ES-I3 (cell line): ENCODE measurements at regions not wholly inside any gene's neighbourhood (a gene's known extent, or its start where the extent isn't known, plus 50 kb on each side); places are given as distances from the start of the nearest gene placed in this dataset.
"Not testable (repeated sequence)": the region's sequence is repeated elsewhere in the genome, so short reads cannot be mapped to it uniquely, and the experiment has no call there.

ENCODE experiments used
- H3K36me3 ChIP-seq: 2 replicates; pipeline ENCODE4 v1.6.1; 2013; ENCODE audit warnings: mild to moderate bottlenecking, low read length, control low read depth, moderate library complexity; ENCODE audit not compliant: insufficient read depth
- H3K4me1 ChIP-seq: 2 replicates; pipeline ENCODE4 v1.6.1; 2013; ENCODE audit warnings: mild to moderate bottlenecking, control low read depth, low read length; ENCODE audit not compliant: insufficient read depth
- H3K9ac ChIP-seq: 2 replicates; pipeline ENCODE4 v1.6.1; 2013; ENCODE audit warnings: low read depth, mild to moderate bottlenecking, low read length, moderate library complexity
- H3K9me3 ChIP-seq: 2 replicates; pipeline ENCODE4 v1.6.1; 2013; ENCODE audit warnings: mild to moderate bottlenecking, low read length, moderate library complexity; ENCODE audit not compliant: control insufficient read depth, insufficient read depth

DNA sequence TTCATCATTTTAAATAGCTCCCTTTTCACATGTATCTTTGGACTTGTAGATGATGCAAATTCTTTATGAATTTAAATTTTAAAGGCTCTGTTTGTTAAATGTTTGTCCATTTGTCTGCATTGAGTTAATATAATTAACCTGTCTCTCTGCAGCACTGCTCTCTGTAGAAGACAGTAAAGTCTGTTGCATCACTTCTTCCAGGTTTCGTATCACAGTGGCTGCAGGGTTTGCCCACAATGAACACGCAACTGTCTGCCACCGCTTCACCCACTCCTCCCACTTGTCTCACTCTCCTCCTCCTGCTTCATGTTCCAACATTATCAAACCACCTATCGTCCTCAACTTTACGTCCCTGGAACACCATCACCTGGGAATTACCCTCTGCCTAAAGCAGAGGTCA is 231.3 kb upstream of the SLC30A5 start:
- Histone ChIP-seq H3K4me1 (no peaks in the 10 kb centered on the region), H3K36me3 (no peaks in the 10 kb centered on the region), H3K9ac (no peak overlapping the region), H3K9me3 (peaks cover 2% of the 10 kb centered on the region; the same call in 1 of the 2 replicates)

DNA sequence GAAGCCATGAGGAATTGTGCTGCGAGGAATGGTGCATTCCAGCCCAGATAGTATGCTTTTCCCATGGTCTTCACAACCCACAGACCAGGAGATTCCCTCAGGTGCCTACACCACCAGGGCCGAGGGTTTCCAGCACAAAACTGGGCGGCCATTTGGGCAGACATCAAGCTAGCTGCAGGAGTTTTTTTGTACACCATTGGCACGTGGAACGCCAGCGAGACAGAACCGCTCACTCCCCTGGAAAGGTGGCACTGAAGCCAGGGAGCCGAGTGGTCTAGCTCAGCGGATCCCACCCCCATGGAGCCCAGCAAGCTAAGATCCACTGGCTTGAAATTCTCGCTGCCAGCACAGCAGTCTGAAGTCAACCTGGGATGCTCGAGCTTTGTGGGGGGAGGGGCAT is 228.6 kb upstream of the SLC30A5 start:
- H3K36me3 ChIP-seq, H3K9ac ChIP-seq, H3K4me1 ChIP-seq, H3K9me3 ChIP-seq: not testable (repeated sequence)

DNA sequence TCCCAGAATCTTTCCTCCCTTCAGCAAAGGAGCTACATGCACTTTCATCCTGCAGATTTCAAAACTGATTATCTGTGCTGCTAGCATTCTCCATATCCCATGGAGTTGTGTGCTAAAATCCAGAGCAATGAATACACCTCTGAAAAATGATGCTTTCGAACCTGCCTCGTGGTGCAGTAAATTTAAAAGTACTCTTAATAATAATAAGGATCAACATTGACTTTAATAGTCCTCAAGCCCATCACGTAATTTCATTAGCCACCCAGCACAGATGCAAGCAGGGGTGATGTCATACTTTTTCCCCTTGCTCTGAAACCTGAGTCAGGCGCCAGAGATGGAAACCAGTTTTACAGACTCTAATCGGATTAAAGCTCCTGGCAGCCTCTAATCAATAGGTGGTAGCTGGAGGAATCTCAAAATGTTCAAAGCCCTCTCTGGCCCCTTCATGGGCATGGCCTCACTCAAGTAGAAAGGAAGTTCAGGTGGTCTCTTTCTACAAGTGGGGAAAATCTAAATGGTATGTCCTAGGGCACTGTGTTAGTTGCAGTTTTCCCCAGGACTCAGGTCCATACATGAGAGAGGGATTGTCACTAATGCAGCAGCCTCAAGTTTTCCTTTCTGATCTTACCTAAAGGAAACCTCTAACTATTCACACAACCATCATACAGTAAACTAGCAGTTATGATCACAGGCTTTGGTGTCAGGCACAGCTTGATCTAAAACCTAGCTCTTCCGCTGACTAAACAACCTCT is 221.6 kb upstream of the SLC30A5 start:
- Histone ChIP-seq H3K9ac (no peak overlapping the region), H3K36me3 (no peaks in the 10 kb centered on the region), H3K9me3 (no peaks in the 10 kb centered on the region), H3K4me1 (peaks cover 12% of the 10 kb centered on the region)

DNA sequence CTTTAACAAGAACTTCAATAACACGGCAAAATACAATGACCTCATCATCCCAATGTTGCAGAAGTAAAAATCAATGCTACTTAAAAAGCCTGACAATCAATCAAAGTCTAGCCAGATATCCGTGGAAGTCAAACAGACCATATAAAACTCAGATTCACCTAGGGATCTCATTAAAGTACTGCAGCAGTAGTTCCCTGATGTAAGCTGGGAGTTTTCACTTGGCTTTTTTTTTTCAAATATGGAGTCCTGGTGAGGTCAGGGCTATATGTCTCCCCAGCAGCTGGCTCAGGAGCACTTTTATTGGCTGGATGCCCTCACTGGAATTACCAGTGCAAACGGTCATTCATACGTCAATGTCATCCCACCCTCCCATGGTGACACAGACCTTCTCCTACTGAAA is 220.6 kb upstream of the SLC30A5 start:
- H3K4me1 ChIP-seq = peaks cover 12% of the 10 kb centered on the region
- H3K9me3 ChIP-seq = no peaks in the 10 kb centered on the region
- H3K9ac ChIP-seq = no peak overlapping the region
- no peaks in the 10 kb centered on the region for H3K36me3 ChIP-seq

DNA sequence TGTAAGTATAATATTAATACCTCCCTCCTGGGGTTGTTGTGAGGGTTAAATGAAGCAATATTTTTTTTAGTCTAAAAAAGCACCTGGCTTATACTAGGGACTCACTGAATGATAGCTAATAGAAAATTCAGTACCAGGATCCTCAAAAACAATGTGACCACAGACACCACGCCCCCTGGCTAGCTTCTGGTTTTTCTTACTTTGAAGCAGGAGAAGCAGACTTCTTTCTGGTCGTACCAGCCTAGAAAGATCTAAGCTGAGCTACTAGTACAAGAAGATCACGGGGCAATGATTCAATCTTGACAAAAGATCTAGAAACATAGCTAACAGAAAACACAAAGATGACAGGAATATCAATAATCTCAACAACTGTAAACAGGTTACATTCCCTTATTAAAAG is 218.5 kb upstream of the SLC30A5 start:
- peaks cover 12% of the 10 kb centered on the region for H3K4me1 ChIP-seq
- H3K9me3 ChIP-seq = no peaks in the 10 kb centered on the region
- H3K9ac ChIP-seq = no peak overlapping the region
- no peaks in the 10 kb centered on the region for H3K36me3 ChIP-seq

DNA sequence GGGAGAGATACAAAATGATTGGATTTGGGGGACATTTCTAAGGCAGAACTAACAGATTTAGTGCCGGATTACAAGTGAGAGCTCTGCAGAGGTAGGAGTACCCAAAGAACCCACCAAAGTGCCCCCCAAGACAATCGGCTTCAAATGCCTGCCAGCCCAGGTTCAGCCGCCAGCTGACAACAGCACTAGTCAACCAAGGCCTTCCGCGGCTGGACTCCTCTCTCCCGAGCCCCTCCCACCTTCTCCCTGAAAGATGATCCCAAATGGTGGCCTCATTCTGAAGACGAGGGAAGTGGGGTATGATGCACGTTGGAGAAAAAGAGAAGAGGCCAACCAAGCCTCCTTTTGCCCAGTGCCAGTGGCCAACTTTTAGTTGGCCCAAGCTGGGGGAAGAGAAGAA is 210.4 kb upstream of the SLC30A5 start:
- no peaks in the 10 kb centered on the region for H3K36me3 ChIP-seq
- no peak overlapping the region for H3K9ac ChIP-seq
- peaks cover 3% of the 10 kb centered on the region; the same call in 1 of the 2 replicates for H3K9me3 ChIP-seq
- no peaks in the 10 kb centered on the region for H3K4me1 ChIP-seq

DNA sequence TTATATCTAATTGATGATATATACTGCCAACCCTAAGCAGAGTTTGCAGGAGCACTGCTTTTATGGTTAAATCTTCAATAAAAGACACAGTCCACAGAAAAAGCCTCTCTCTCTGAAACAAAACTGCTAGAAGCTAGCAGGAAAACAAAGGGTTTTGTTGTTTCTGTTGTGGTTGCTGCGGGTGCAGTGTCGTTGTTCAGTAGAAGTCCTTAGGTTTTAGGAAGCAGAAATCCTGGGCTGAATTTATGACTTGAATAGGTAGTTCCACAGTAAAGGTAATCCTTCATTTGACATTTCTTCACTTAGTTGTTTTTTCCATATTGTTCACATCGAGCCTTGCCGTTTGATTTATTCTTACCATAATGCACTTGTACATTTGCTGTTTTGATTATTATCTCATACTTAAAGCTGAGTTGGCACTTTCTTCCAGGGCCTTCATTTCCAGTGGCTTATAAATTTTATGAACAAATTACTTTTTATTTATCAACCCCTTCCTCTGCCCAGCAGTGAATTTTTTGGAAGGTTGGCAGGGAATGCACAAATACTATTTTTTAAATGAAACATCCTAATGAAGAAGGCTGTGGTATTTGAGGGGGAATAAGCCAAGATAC is 209.6 kb upstream of the SLC30A5 start:
- peaks cover 3% of the 10 kb centered on the region; the same call in 1 of the 2 replicates for H3K9me3 ChIP-seq
- H3K4me1 ChIP-seq = no peaks in the 10 kb centered on the region
- H3K36me3 ChIP-seq = no peaks in the 10 kb centered on the region
- H3K9ac ChIP-seq = no peak overlapping the region

DNA sequence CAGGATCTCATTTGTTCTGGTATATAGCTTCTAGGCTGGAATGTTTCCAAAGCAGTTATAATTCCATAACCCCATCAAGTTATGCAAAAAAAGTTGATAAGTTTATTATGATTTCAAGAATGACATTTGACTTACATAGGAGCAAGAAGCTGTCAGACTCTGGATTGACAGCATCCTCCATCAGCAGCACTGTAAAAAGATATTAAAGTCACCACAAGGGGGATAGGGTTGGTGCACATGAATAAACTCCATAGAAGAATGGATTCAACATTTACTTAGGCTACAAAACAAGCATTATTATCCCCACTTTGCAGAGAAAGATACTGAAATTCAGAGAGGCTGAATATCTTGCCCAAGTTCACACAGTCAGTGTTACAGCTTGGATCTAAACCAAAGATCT is 208.9 kb upstream of the SLC30A5 start:
- Histone ChIP-seq H3K4me1 (no peaks in the 10 kb centered on the region), H3K36me3 (no peaks in the 10 kb centered on the region), H3K9me3 (peaks cover 3% of the 10 kb centered on the region; the same call in 1 of the 2 replicates), H3K9ac (no peak overlapping the region)

DNA sequence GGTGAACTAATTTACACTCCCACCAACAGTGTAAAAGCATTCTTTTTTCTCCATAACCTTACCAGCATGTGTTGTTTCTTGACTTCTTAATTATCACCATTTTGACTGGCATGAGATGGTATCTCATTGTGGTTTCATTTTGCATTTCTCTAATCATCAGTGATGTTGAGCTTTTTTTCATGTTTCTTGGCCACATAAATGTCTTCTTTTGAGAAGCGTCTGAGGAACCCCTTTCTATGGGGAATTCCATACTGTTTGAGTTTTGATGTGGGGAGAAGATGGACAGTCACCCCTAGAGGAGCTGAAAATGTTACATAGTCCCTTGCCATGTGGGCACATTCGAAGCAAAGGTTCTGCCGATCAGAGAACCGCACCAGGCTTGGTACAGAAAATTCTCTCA is 207.0 kb upstream of the SLC30A5 start:
- Histone ChIP-seq H3K9me3 (peaks cover 3% of the 10 kb centered on the region; the same call in 1 of the 2 replicates), H3K9ac (no peak overlapping the region), H3K36me3 (no peaks in the 10 kb centered on the region), H3K4me1 (no peaks in the 10 kb centered on the region)

DNA sequence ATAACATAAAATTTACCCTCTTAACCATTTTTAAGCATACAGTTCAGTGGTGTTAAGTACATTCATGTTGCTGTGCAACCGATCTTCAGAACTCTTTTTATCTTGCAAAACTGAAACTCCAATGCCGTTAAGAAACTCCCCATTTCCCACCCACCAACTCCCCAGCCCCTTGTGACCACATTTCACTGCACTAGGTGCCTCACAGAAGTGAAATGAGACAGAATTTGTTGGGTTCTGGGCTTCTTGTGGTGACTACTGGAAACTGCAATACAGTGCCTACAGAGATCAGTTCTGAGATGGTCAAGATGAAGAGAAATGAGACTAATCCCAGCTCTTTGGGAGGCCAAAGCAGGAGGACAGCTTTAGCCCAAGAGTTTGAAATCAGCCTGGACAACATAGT is 202.1 kb upstream of the SLC30A5 start:
- no peak overlapping the region for H3K9ac ChIP-seq
- H3K9me3 ChIP-seq = no peaks in the 10 kb centered on the region
- no peaks in the 10 kb centered on the region; the same call in 1 of the 2 replicates for H3K36me3 ChIP-seq
- H3K4me1 ChIP-seq = no peaks in the 10 kb centered on the region

DNA sequence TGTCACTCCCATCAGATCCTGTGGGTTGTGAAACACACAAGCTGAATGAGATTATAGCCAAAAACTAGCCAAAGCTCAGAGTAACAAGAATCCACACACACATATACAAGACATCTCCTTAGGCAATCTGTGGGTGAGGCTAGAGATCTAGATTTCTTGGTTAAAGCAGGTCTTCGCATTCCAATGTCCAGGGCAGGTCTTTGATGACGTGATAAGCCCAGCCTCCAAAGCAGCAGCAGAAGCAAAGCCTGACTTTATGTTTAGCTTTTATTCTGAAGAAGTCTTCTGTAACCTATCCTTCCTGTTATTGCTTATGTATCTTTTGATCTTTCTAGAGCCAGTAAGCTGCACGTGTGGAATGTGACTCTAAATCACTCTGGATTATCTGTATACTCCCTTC is 199.1 kb upstream of the SLC30A5 start:
- Histone ChIP-seq H3K36me3 (no peaks in the 10 kb centered on the region; the same call in 1 of the 2 replicates), H3K9ac (no peak overlapping the region), H3K4me1 (peaks cover 10% of the 10 kb centered on the region), H3K9me3 (no peaks in the 10 kb centered on the region)

DNA sequence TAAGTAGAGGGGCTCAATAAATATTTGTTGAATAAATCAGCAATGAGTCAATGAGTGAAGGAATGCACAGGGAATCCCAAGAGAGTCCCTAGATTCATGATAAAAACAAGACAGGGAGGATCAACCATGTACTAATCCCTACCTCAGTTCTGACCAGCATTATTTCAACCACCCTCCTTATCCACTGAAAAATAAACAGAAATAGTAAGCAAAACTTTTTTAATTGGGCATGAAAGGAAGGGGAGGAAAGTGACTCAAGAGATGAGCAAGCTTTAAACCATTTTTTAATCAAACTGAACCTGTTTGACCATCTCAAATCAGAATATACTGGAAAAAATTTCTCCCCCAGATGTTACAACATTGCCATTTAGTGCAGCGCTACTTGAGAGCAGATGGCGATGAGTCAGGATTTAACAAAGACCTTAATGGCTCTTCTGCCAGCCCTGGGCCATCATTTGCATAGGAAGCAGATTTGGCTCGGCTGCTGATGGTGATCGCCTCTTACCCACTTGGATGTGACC is 194.8 kb upstream of the SLC30A5 start:
- peaks cover 14% of the 10 kb centered on the region for H3K4me1 ChIP-seq

DNA sequence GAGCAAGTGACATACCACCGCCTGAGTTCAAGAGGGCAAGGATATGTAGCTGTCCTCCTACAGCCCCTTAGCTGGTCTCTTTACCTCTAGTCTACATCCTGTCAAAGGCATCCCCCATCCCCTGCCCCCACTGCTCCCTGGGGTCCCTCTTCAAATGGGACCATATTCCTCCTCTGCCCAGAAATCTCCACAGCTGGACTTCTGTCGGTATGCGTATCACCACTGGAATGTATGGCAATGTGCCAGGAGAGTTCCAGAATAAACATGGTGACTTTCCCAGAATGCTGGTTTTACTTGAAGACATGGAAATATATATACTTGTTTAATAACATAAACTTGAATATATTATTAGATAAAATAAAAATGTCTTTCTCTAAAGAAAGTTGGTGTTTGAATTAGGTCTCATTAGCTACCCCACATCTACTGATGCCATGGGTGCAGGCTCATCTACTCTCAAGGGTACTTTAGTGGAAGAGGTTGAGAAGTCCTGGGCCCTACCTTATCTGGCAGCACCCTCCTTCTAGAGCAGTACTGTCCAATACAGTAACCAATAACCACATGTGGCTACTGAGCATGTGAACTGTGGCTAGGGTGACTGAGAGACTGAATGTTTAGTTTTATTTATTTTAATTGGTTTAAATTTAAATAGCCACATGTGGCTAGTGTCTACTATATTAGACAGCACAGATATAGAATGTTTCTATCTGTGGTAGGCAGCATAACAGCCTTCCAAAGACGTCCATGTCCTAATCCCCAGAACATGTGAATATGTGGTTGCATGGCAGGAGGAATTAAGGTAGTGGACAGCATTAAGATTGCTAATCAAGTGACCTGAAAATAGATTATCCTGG is 181.7 kb upstream of the SLC30A5 start:
- H3K36me3 ChIP-seq = no peaks in the 10 kb centered on the region
- peaks cover 5% of the 10 kb centered on the region; the same call in 1 of the 2 replicates for H3K9me3 ChIP-seq
- no peak overlapping the region for H3K9ac ChIP-seq
- H3K4me1 ChIP-seq = no peaks in the 10 kb centered on the region

More for the DNA sequence above, 194.8 kb upstream of the SLC30A5 start:
- Histone ChIP-seq H3K9me3 (no peaks in the 10 kb centered on the region), H3K9ac (no peak overlapping the region), H3K36me3 (no peaks in the 10 kb centered on the region)

DNA sequence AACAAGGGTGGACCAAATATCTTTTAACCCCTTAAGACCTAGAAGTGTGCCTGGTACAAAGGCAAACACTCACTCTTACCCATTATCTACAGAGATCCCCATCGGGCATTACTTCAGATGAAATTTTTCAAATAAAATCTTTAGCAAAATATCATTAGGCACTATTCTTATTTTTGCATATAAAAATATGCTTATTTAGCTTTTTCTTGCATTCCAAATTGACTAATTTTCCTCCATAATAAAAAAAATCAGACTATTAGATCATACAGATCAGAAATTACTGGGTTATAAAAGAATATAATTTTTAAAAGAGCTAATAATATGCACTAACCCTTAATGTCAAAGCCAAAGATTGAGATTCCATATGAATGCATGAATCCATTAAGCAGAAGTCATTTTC is 178.7 kb upstream of the SLC30A5 start:
- H3K4me1 ChIP-seq = no peaks in the 10 kb centered on the region
- no peaks in the 10 kb centered on the region for H3K36me3 ChIP-seq
- peaks cover 10% of the 10 kb centered on the region; the same call in 1 of the 2 replicates for H3K9me3 ChIP-seq
- H3K9ac ChIP-seq = no peak overlapping the region
